Lung microvascular endothelial cell (primary cell): ENCODE measurements at regions not wholly inside any gene's neighbourhood (a gene's known extent, or its start where the extent isn't known, plus 50 kb on each side); places are given as distances from the start of the nearest gene placed in this dataset.

Source experiments
- DNase-seq, 2 donors: peaks; one replicate each; pipeline versions ENCODE4 v3.0.0 to v3.0.0-alpha.2; 2010; ENCODE audit warnings: low read depth in 2 of 2

DNA sequence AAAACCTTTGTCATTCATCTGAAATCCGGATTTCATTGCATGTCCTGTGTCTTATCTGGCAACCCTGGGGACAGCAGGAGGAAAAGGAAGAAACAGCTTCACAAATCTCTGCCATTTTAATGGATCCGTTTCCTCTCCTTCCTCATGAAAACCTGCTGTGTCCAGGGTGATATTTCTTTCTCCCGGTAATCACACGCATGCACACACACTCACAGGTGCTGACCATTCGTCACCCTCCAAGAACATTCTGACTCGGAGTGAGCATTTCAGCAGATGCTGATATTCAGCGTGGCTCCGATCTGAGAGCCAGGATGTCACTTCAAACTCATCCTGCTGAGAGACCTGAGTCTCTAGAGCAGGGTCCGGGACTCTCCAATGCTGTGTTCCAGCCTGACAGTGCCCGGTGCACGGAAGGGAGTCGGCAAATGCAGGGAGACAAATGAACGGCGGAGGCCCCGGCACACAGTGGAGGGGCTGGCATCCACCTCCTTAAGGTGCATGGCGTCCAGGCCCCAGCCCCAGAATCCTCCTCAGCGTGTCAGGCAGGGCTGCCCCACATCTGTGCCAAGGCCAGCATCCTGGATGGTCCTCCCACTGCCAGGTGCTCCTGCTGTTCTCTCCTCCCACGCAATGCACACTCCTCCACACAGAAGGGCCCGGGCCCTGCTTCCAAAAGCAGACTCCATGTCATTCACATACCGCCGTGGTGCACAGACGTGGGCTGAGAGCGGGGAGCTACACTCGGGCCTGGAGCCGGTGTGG lies 70.7 kb downstream of the RBFOX3 start:
- DNase-seq = no peak

DNA sequence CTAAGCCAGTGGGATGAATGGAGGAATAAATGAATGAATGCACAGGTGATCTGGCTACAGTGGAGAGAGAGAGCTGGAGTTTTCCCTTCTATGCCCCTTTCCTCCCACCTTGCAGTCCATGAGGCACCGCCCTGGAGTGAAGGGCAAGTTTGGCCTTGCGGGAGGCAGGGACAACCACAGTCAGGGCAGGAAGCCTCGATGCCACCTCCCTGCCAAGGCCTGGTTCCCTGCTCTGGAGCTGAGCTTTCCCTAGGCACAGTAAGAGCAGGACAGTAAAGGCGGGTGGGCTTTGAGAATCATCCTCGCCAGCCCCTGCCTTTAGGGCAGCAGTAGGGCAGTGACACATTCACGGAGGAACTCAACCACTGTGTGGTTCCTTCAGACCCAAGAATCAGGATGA lies 72.6 kb downstream of the RBFOX3 start:
- no peak for DNase-seq

DNA sequence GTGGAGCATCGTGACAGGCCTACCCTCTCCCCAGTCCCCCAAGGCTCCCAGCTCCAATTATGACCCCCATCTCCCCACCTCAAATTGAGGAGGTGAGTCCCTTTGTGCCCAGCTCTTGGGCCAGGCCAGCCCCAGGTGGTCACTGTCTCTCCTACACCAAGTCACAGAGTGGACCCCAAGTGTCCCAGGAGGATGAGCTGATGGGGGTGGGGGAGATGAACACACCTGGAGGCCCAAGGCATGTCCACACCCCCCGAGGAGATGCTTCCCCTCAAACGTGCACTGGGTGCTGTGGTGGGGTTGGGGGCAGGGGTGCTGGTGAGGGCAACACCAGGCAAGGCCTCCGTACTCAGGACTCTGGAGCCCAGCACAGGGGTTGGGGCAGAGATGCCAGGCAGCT lies 73.2 kb downstream of the RBFOX3 start:
- DNase-seq = no peak

DNA sequence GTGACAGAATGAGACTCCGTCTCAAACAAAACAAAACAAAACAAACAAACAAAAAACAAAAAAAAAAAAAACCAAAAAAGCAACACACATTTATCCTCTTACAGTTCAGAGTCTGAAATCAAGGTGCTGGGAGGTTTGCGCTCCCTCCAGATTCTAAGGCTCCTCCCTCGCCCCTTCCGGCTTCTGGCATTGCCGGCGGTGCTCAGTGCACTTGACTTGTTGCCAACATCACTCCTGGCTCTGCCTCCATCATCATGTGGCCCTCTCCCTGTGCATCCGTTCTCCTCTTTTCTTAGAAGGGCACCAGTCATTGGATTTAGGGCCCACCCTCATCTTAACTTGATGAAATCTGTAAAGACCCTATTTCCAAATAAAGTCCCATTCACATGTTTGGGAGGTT lies 73.8 kb downstream of the RBFOX3 start:
- DNase-seq = no peak

- no peak for DNase-seq
Measured at GRCh38 chr17:79536212-79536840, 74.5 kb downstream of the RBFOX3 start.

DNA sequence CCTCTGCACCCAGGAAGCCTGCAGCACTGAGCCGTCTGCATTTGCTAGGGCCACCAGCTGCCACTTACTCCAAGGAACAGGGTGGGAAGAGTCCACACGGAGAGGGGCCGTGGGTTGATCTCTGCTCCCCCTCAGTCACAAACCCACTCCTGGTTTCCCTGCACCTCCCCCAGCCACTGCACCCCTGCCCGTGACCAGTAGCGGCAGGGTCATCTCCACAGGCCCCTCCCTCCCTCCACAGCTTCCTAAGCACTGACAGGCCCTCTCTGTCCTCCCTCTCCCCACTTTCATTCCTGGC lies 75.2 kb downstream of the RBFOX3 start:
- DNase-seq = no peak

GRCh38 chr17:79534851-79535727 lies 75.8 kb downstream of the RBFOX3 start:
- DNase-seq = no peak

DNA sequence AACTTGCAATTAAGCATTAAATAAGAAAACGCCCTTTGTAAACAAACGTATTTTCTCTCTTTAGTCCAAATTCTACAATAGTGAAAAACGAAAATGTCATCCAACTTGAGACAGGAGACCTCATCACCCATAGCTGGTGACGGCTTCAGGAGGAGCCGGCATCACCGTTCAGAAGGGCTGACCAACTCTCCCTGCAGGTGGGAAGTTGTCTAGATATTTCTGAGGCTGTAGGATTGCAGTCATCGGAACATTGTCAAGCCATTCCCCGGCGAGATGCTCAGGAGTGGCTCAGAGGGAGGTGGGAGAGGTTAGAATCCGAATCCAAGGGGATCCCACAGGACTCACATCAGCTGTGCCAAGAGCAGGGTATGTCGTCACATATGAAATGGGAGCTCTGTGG lies 76.7 kb downstream of the RBFOX3 start:
- no peak for DNase-seq

- DNase-seq = no peak
Measured at GRCh38 chr17:79533116-79533515, 77.7 kb downstream of the RBFOX3 start.

DNA sequence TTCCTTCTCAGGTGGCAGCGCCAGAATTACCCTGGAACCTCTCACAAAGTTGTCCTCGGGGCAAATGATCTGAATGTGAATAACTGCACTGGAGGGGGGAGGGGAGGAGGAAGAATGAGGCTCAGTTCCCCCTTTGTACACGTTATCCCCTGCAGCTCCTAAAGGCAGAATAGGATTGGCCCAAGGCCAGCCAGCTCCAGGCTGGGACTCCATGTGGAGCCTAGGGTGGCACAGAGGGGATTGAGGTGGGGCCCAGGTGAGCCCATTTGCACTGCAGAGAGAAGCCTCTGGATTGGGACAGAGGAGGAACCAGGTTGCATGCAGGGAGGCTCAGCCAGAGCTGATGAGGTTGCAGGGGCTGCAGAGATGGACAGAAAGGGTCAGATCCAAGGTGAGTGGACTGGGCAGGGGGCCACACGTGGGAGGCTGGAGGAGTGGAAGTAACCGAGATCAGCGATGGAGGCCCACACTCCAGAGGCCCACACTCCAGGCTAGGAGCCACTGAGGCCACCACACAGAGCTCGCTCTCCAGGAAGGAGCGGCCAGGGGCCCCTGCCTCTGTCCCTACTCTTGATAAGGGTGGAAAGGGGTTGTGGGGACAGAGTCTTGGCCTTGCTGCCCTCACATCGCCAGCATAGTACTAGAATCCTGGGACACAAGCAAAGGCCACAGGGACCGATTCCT lies 78.6 kb downstream of the RBFOX3 start:
- DNase-seq = no peak

DNA sequence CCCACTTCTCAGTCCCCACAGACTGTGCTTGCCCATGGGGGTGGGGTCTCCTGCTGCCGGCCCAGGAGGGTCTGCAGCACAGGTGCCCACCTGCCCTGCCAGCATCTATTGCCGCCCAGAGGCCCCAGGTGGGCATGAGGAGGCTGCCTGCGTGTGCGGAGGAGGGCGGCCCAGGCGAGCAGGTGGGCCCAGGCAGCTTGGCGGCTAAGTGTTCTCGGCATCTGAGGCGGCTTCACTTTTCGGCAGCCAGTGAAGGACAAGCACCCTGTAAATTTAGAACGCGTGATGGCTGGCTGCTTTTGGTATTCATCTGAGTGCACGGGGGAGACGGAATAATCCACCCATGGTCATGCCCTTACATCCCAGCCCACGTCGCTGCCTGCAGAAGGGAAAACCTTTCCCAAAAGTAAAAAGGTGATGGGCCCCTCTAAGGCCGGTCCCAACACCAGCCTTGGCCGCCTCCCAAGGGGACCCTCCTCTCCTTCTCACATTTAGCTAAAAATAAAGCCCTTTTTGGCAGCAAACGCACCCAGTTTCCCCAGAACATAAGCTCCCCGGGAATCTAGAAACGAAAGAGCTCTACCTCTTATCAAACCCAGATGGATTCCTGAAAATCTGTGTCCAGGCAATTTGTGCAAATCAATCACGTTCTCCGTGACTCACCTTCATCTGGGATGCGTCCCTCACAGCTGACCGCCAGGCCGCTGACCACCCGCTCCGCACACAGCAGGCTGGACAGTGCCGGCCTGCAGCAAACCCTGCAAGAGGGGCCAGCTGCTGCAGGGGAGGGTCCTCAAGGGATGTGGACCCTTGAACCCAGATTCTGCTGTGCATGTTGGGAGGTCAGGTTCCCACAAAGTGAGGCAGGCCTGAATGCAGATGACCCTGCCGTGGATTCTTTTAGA lies 79.4 kb downstream of the RBFOX3 start:
- no peak for DNase-seq

DNA sequence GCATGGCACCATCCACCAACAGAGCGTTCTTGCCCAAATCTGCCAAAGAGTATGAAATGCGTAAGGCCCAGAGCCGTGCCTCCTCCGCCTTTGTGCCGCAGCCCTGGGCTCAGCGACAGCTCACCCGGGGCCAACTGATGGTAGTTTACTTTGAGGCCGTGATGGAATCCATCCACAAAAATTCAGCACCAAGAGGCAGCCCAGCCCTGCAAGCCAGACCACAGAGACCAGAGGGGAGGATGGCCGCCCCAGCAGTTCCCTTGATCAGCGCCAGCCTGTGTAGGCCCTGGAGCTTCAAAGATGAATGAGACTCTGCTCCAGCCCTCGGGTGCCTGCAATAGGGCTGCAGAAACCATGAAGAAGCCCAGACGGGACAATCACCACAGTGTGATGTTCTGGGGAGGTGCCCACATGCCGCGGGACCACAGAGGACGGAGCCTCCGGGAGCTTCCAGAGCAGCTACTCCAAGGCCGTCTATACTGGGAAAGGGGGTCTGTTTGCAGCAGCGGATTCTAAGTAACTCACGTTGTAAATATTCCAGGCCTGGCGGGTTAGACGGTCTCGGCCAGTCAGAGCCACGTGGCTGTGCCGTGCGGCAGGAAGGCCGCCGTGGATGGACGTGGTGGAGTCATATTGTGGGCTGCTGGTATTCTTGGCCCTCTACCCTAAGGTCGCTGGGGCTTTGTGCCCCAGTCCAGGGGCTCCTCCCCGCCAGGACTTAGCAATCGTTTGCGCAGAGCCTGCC lies 80.3 kb downstream of the RBFOX3 start:
- no peak for DNase-seq

- DNase-seq = no peak
Measured at GRCh38 chr17:79529661-79530081, 81.2 kb downstream of the RBFOX3 start.

DNA sequence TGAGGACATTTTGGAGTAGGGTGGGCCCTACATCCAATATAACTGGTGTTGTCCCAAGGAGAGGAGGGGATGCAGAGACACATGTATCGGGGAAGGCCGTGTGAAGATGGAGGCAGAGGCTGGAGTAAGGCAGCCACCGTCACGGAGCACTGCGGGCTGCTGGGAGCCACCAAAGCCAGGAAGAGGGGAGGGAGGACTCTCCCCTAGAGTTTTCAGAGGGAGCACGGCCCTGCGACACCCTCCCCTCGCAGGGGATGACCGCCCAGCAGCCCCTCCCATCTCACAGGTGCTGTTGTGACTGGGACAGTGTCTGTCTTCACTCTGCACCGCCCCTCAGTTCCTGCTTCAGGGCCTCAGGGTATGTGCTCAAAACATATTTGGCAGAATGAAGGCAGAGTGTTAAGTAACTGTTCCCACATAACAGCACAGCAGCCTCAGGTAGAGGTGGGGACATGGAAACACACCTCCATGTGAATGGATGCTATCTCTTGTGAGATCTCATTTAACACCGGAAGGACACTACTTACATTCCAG lies 82.2 kb downstream of the RBFOX3 start:
- DNase-seq = no peak

DNA sequence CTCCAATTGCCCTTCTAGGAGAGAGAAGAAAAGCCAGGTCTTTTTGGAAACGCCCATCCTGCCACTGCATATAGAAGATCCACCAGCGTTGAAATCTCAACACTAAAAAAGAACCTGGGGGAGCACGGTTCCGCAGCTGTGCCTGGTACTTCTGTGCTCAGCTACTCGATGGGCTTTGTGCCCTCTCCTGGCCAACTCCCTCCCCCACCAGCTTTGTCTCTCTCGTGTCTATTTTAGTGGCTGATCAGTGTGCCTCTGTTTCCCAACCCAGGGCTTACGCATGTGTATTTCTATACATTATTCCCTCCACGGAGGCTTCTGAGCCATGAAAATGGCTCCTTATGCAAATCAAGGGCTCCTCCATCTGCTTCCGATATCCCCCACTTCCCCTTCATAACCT lies 83.5 kb downstream of the RBFOX3 start:
- DNase-seq = no peak

- no peak for DNase-seq
Measured at GRCh38 chr17:79525793-79526677, 84.8 kb downstream of the RBFOX3 start.

GRCh38 chr17:79524213-79525187 lies 86.4 kb downstream of the RBFOX3 start:
- DNase-seq = no peak

GRCh38 chr17:79522414-79522813 lies 88.4 kb downstream of the RBFOX3 start:
- no peak for DNase-seq
